Ascending aorta (tissue), 2 donors: ENCODE measurements at regions not wholly inside any gene's neighbourhood (a gene's known extent, or its start where the extent isn't known, plus 50 kb on each side); places are given as distances from the start of the nearest gene placed in this dataset.

Experiments used
- DNase-seq, 2 donors: peaks; one replicate each; pipeline ENCODE4 v3.0.0-alpha.2; 2019; ENCODE audit warnings: low spot score in 2 of 2
- H3K27ac ChIP-seq, 2 donors: fragments of 200-600 bp; sonication (generic); one replicate each; pipeline ENCODE4 v1.5.1; 2016 to 2017; ENCODE audit warnings: mild to moderate bottlenecking in 1 of 2
- H3K27me3 ChIP-seq: fragments of 200-600 bp; sonication (generic); one replicate; pipeline ENCODE4 v1.5.1; 2017
- H3K36me3 ChIP-seq, 2 donors: fragments of 200-600 bp; sonication (generic); one replicate each; pipeline ENCODE4 v1.5.1; 2016
- H3K4me1 ChIP-seq, 2 donors: fragments of 200-600 bp; sonication (generic); one replicate each; pipeline ENCODE4 v1.5.1; 2016 to 2017; ENCODE audit warnings: mild to moderate bottlenecking in 1 of 2
- H3K4me3 ChIP-seq, 2 donors: fragments of 200-600 bp; sonication (generic); one replicate each; pipeline ENCODE4 v1.5.1; 2016 to 2017; ENCODE audit warnings: mild to moderate bottlenecking in 1 of 2
- H3K9me3 ChIP-seq, 2 donors: fragments of 200-600 bp; sonication (generic); one replicate each; pipeline ENCODE4 v1.5.1; 2016
- intact Hi-C: fragments of 100-400 bp; cut with DNase I; formaldehyde crosslinking; loops from one replicate; pipeline ENCODE4 v1.15.1; 2023
- TF ChIP-seq, protein P1 (sequence below), 3 experiments: fragments of 200-600 bp in 2 of 3; fragments of 450-650 bp in 1 of 3; sonication (generic) in 2 of 3; IDR thresholded peaks; one replicate each; pipeline ENCODE4 v1.5.1; 2016 to 2019; ENCODE audit warnings: antibody characterized with exemption in 3 of 3, mild to moderate bottlenecking in 1 of 3, moderate library complexity in 1 of 3

GRCh38 chr9:16145196-16145950, 592.5 kb downstream of the CCDC171 start:
- Histone ChIP-seq H3K4me3 (no peak overlapping the region), H3K36me3 (no peaks in the 10 kb centered on the region), H3K9me3 (no peaks in the 10 kb centered on the region), H3K27me3 (no peaks in the 10 kb centered on the region), H3K4me1 (no peaks in the 10 kb centered on the region), H3K27ac (no peak overlapping the region)
- intact Hi-C loops, result no loop called here
- no peak for DNase-seq
- TF ChIP-seq, protein P1, sequence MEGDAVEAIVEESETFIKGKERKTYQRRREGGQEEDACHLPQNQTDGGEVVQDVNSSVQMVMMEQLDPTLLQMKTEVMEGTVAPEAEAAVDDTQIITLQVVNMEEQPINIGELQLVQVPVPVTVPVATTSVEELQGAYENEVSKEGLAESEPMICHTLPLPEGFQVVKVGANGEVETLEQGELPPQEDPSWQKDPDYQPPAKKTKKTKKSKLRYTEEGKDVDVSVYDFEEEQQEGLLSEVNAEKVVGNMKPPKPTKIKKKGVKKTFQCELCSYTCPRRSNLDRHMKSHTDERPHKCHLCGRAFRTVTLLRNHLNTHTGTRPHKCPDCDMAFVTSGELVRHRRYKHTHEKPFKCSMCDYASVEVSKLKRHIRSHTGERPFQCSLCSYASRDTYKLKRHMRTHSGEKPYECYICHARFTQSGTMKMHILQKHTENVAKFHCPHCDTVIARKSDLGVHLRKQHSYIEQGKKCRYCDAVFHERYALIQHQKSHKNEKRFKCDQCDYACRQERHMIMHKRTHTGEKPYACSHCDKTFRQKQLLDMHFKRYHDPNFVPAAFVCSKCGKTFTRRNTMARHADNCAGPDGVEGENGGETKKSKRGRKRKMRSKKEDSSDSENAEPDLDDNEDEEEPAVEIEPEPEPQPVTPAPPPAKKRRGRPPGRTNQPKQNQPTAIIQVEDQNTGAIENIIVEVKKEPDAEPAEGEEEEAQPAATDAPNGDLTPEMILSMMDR (IDR thresholded peaks at IDR 0.05), result no peak

GRCh38 chr9:16147726-16148125, 594.9 kb downstream of the CCDC171 start:
- H3K4me3 ChIP-seq, result no peak overlapping the region
- intact Hi-C loops, result no loop called here
- H3K4me1 ChIP-seq, result no peaks in the 10 kb centered on the region
- H3K27ac ChIP-seq, result no peak overlapping the region
- no peaks in the 10 kb centered on the region for H3K36me3 ChIP-seq
- no peaks in the 10 kb centered on the region for H3K27me3 ChIP-seq
- no peaks in the 10 kb centered on the region for H3K9me3 ChIP-seq
- DNase-seq, result no peak
- TF ChIP-seq, protein P1 (IDR thresholded peaks at IDR 0.05), result no peak

- intact Hi-C loops, result no loop called here
- Histone ChIP-seq H3K4me1 (no peaks in the 10 kb centered on the region), H3K27ac (no peak overlapping the region), H3K27me3 (no peaks in the 10 kb centered on the region), H3K36me3 (no peaks in the 10 kb centered on the region), H3K9me3 (no peaks in the 10 kb centered on the region), H3K4me3 (no peak overlapping the region)
- no peak for DNase-seq
- TF ChIP-seq, protein P1 (IDR thresholded peaks at IDR 0.05), result no peak
Measured at GRCh38 chr9:16150501-16150900, 597.7 kb downstream of the CCDC171 start.

GRCh38 chr9:16150938-16151650, 598.3 kb downstream of the CCDC171 start:
- Histone ChIP-seq H3K36me3 (no peaks in the 10 kb centered on the region), H3K27ac (no peak overlapping the region), H3K9me3 (no peaks in the 10 kb centered on the region), H3K27me3 (no peaks in the 10 kb centered on the region), H3K4me1 (no peaks in the 10 kb centered on the region), H3K4me3 (no peak overlapping the region)
- intact Hi-C loops, result no loop called here
- DNase-seq, result no peak
- TF ChIP-seq, protein P1 (IDR thresholded peaks at IDR 0.05), result no peak

- Histone ChIP-seq H3K27ac (no peak overlapping the region), H3K9me3 (no peaks in the 10 kb centered on the region), H3K27me3 (no peaks in the 10 kb centered on the region), H3K4me3 (no peak overlapping the region), H3K36me3 (no peaks in the 10 kb centered on the region), H3K4me1 (no peaks in the 10 kb centered on the region)
- intact Hi-C loops, result no loop called here
- DNase-seq, result no peak
- TF ChIP-seq, protein P1 (IDR thresholded peaks at IDR 0.05), result no peak
Measured at GRCh38 chr9:16152276-16153101, 599.6 kb downstream of the CCDC171 start.
